ENCODE measurements at regions not wholly inside any gene's neighbourhood (a gene's known extent, or its start where the extent isn't known, plus 50 kb on each side); places are given as distances from the start of the nearest gene placed in this dataset.

DNA sequence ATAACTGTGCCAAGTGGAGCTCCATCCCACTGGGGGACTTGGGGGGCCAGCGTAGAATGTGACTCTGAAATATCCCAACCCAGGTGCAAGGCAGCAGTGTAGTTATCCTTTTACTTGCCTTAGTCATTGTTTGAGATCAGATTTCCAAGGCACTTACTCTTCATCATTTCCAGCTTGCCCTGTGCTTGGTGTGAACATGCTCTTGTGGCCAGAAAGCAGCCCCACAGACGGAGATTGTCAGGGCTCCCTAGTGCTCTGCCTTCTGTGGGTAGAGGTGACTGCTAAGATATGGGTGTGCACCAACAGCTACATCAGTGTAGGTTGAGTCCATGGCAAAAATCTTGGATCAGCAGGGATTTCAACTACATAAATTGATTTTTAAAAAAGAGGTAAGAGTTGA is 2010.0 kb upstream of the PIK3C3 start:
- no peaks in the 10 kb centered on the region for H3K9me3 ChIP-seq (ENCODE audit: control insufficient read depth in 2 of 2, insufficient read depth in 1 of 2, low read depth in 1 of 2, low read length in 1 of 2)
- H3K4me3 ChIP-seq (ENCODE audit: low read depth in 1 of 2, low read length in 2 of 2): no peak overlapping the region
- WGBS, 2 donors: 76 to 78% methylated on average over 2 of the region's 2 CpGs
- H3K27me3 ChIP-seq (ENCODE audit: control insufficient read depth in 1 of 2, insufficient read depth in 2 of 2, low read length in 2 of 2): no peaks in the 10 kb centered on the region
- no peak overlapping the region for H3K27ac ChIP-seq (ENCODE audit: low read depth in 2 of 2, low read length in 1 of 2)
- H3K4me1 ChIP-seq (ENCODE audit: control insufficient read depth in 2 of 2, insufficient read depth in 2 of 2, low read length in 1 of 2): peaks cover 0 to 2% of the 10 kb centered on the region in 2 donors
- no peaks in the 10 kb centered on the region for H3K36me3 ChIP-seq (ENCODE audit: control insufficient read depth in 2 of 2, insufficient read depth in 2 of 2, low read length in 1 of 2)

DNA sequence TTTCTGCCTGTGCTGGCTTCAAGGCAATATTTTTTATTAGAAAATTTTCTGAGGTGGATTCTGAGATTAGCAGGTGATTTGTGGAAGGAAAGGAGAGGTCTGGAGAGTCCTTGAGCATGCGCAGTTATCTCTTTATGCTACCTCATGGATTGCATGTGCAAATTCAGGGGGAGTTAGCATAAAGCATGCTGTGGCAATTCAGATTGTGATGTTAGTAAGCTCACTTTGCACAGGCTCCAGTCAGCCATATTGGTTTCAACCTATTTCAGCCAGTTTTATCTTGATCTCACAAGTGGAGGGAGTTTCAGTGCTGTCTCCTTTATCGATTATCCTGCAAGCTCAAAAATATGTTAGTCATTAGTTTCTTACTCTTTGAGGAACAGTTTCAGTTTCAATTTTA is 2012.3 kb upstream of the PIK3C3 start:
- Histone ChIP-seq H3K4me1 (ENCODE audit: control insufficient read depth in 2 of 2, insufficient read depth in 2 of 2, low read length in 1 of 2) (peaks cover 0 to 2% of the 10 kb centered on the region in 2 donors), H3K36me3 (ENCODE audit: control insufficient read depth in 2 of 2, insufficient read depth in 2 of 2, low read length in 1 of 2) (no peaks in the 10 kb centered on the region), H3K27me3 (ENCODE audit: control insufficient read depth in 1 of 2, insufficient read depth in 2 of 2, low read length in 2 of 2) (no peaks in the 10 kb centered on the region), H3K4me3 (ENCODE audit: low read depth in 1 of 2, low read length in 2 of 2) (no peak overlapping the region), H3K27ac (ENCODE audit: low read depth in 2 of 2, low read length in 1 of 2) (no peak overlapping the region), H3K9me3 (ENCODE audit: control insufficient read depth in 2 of 2, insufficient read depth in 1 of 2, low read depth in 1 of 2, low read length in 1 of 2) (no peaks in the 10 kb centered on the region)
- WGBS, 2 donors: 70 to 80% methylated on average over 2 of the region's 2 CpGs

DNA sequence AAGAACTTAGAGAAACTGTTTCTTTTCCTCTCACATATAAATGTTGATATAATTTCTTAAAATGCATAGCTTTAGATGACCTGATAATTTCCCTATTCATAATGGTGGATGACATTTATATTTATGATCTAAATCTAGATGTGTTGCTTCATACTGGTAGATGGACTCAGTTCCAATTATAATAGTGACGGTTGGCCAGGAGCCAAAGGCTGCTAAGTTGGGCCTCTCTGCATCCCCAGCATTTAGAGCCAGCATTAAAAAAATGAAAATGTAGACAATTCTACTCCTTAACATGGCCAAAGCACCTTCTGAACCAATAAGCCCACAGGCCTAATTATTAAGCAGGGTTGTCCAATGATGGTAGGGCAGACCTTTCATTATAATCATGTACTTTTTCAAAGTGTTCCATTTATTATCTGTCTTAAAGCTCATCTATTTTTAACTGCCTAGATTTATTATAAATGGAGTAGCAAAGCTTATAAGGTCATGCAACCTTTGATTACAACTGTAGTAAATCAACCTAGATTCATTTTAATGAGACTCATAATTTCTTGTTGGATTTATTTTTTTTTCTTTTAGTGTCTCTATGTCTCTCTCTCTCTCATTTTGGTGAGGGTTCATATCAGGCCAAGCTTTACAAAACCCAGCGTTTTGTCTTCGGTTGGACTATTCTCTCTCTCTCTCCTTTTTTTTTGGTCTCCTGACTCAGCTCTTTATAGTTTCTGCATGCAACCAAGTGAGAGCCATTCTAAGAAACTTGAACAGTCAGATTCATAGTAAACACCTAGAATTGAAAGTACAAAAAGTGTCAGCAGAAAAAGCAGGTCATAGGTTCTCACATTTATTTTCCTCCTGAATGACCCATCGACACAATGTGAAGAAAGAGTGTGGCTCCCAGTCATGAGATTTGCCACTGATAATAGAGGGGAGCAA is 2016.1 kb upstream of the PIK3C3 start:
- H3K9me3 ChIP-seq (ENCODE audit: control insufficient read depth in 2 of 2, insufficient read depth in 1 of 2, low read depth in 1 of 2, low read length in 1 of 2): no peaks in the 10 kb centered on the region
- no peaks in the 10 kb centered on the region for H3K27me3 ChIP-seq (ENCODE audit: control insufficient read depth in 1 of 2, insufficient read depth in 2 of 2, low read length in 2 of 2)
- WGBS, 2 donors: 74 to 79% methylated on average over 4 of the region's 4 CpGs
- no peak overlapping the region for H3K4me3 ChIP-seq (ENCODE audit: low read depth in 1 of 2, low read length in 2 of 2)
- no peaks in the 10 kb centered on the region for H3K4me1 ChIP-seq (ENCODE audit: control insufficient read depth in 2 of 2, insufficient read depth in 2 of 2, low read length in 1 of 2)
- no peaks in the 10 kb centered on the region for H3K36me3 ChIP-seq (ENCODE audit: control insufficient read depth in 2 of 2, insufficient read depth in 2 of 2, low read length in 1 of 2)
- H3K27ac ChIP-seq (ENCODE audit: low read depth in 2 of 2, low read length in 1 of 2): no peak overlapping the region

DNA sequence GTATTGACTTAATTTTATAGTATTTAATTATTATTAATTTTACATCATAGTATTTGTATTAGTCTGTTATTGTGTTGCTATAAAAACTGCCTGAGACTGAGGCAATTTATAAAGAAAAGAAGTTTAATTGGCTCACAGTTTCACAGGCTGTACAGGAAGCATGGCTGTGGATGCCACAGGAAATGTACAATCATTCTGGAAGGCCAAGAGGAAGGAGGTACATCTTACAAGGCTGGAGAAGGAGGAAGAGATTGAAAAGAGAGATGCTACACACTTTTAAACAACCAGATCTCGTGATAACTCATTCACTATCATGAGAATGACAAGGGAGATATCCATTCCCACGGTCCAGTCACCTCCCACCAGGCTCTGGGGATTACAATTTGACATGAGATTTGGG is 2019.4 kb upstream of the PIK3C3 start:
- no peak overlapping the region for H3K27ac ChIP-seq (ENCODE audit: low read depth in 2 of 2, low read length in 1 of 2)
- H3K4me1 ChIP-seq (ENCODE audit: control insufficient read depth in 2 of 2, insufficient read depth in 2 of 2, low read length in 1 of 2): no peaks in the 10 kb centered on the region
- H3K36me3 ChIP-seq (ENCODE audit: control insufficient read depth in 2 of 2, insufficient read depth in 2 of 2, low read length in 1 of 2): no peaks in the 10 kb centered on the region
- no peak overlapping the region for H3K4me3 ChIP-seq (ENCODE audit: low read depth in 1 of 2, low read length in 2 of 2)
- 41 to 52% methylated on average over 2 of the region's 2 CpGs for WGBS, 2 donors
- H3K9me3 ChIP-seq (ENCODE audit: control insufficient read depth in 2 of 2, insufficient read depth in 1 of 2, low read depth in 1 of 2, low read length in 1 of 2): no peaks in the 10 kb centered on the region
- H3K27me3 ChIP-seq (ENCODE audit: control insufficient read depth in 1 of 2, insufficient read depth in 2 of 2, low read length in 2 of 2): no peaks in the 10 kb centered on the region

DNA sequence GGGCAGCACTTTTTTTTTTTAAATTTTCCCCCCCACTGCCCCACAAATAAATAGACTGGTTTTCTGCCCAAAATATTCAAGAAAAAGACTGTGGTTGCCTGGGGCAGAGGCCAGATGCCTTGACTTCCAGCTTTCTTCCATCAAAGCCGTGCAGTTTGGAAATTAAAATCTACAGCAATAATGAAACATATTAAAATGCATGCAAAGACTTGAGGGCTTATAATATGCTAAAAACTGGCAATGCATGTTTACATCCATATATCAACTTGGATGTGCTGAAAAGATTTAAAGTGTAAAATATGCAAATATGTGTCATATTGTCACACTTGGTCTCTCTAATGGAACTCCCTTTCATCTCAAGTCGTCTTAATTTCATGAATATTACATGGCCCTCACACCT is 2036.2 kb upstream of the PIK3C3 start:
- no peaks in the 10 kb centered on the region for H3K9me3 ChIP-seq (ENCODE audit: control insufficient read depth in 2 of 2, insufficient read depth in 1 of 2, low read depth in 1 of 2, low read length in 1 of 2)
- no peak overlapping the region for H3K4me3 ChIP-seq (ENCODE audit: low read depth in 1 of 2, low read length in 2 of 2)
- 71 to 73% methylated on average over 2 of the region's 2 CpGs for WGBS, 2 donors
- H3K36me3 ChIP-seq (ENCODE audit: control insufficient read depth in 2 of 2, insufficient read depth in 2 of 2, low read length in 1 of 2): no peaks in the 10 kb centered on the region
- no peak overlapping the region for H3K27ac ChIP-seq (ENCODE audit: low read depth in 2 of 2, low read length in 1 of 2)
- no peaks in the 10 kb centered on the region for H3K27me3 ChIP-seq (ENCODE audit: control insufficient read depth in 1 of 2, insufficient read depth in 2 of 2, low read length in 2 of 2)
- H3K4me1 ChIP-seq (ENCODE audit: control insufficient read depth in 2 of 2, insufficient read depth in 2 of 2, low read length in 1 of 2): no peaks in the 10 kb centered on the region

DNA sequence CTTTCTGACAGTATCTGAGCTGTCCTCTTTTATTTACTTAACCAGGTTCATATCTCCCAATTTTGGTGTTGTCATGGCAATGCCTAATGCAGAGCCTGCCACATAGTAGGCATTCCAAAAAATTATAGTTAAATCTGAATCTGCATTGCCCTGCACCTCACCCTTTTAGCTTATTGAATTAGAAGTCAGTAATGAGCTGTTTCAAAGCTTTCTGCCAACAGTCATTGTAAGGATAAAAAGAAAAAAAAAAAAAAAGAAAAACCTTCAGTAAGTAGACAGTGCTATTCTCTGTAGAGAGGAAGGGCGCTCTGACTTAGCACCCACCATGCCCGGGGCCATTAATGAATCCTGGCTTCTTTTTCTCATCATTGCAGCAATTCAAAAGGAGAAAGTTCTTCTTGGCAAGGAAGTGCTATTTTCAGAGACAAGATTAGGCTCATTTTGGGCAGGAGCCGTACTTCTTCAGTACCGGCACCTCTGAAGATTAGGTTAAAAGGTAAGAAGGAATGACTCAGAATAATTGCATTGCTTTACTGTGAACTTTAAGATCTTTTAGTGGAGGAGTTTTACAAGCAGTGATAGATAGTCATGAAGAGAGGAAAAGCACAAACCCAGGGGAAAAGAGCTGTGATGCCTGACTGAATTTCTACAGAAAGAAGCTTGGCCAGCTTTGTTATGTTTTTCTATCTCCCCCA is 2041.2 kb upstream of the PIK3C3 start:
- H3K4me3 ChIP-seq (ENCODE audit: low read depth in 1 of 2, low read length in 2 of 2): no peak overlapping the region
- no peaks in the 10 kb centered on the region for H3K27me3 ChIP-seq (ENCODE audit: control insufficient read depth in 1 of 2, insufficient read depth in 2 of 2, low read length in 2 of 2)
- peaks cover 4 to 5% of the 10 kb centered on the region in 2 donors for H3K9me3 ChIP-seq (ENCODE audit: control insufficient read depth in 2 of 2, insufficient read depth in 1 of 2, low read depth in 1 of 2, low read length in 1 of 2)
- 49 to 62% methylated on average over 4 of the region's 4 CpGs for WGBS, 2 donors
- H3K4me1 ChIP-seq (ENCODE audit: control insufficient read depth in 2 of 2, insufficient read depth in 2 of 2, low read length in 1 of 2): peaks cover 0 to 1% of the 10 kb centered on the region in 2 donors
- no peaks in the 10 kb centered on the region for H3K36me3 ChIP-seq (ENCODE audit: control insufficient read depth in 2 of 2, insufficient read depth in 2 of 2, low read length in 1 of 2)
- H3K27ac ChIP-seq (ENCODE audit: low read depth in 2 of 2, low read length in 1 of 2): no peak overlapping the region

DNA sequence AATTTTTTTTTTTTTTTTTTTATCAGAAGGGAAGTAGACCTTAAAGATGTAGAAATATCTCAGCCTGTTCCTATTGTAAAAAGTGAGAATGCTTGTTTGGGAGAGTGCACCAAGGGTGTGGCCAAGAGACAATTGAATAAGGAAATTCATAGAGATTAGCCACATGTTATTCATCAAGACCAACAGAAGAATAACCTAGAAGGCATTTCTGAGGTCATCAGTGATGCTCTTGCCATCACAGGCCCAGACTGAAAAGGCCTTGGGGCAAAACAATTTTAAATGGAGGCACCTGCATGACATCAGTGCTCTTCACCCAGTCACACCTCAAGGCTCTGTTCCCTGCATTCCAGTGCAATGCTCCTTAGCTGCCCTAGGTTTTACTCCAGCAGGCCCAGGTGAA is 2043.3 kb upstream of the PIK3C3 start:
- Histone ChIP-seq H3K4me1 (ENCODE audit: control insufficient read depth in 2 of 2, insufficient read depth in 2 of 2, low read length in 1 of 2) (peaks cover 0 to 1% of the 10 kb centered on the region in 2 donors), H3K9me3 (ENCODE audit: control insufficient read depth in 2 of 2, insufficient read depth in 1 of 2, low read depth in 1 of 2, low read length in 1 of 2) (peaks cover 4 to 5% of the 10 kb centered on the region in 2 donors), H3K4me3 (ENCODE audit: low read depth in 1 of 2, low read length in 2 of 2) (no peak overlapping the region), H3K27me3 (ENCODE audit: control insufficient read depth in 1 of 2, insufficient read depth in 2 of 2, low read length in 2 of 2) (no peaks in the 10 kb centered on the region), H3K36me3 (ENCODE audit: control insufficient read depth in 2 of 2, insufficient read depth in 2 of 2, low read length in 1 of 2) (no peaks in the 10 kb centered on the region), H3K27ac (ENCODE audit: low read depth in 2 of 2, low read length in 1 of 2) (no peak overlapping the region)

DNA sequence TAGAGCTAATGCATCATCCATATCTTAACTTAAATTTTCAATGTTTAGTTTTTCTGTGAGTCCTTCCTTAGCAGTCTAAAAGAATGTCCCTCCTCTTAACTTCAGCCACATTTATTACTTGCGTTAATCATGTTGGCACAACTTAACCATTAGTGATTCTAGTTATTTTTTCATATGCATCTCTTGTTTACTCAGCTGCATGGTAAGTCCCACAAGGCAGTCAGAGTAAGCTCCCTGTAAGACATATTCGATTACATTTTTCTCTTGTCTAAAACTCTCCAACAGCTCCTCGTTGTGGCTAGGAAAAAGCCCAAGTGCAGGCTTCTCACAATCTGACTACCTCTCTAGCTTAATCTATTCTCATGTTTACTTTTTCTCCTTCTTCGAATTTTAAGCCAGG is 2045.3 kb upstream of the PIK3C3 start:
- no peak overlapping the region for H3K27ac ChIP-seq (ENCODE audit: low read depth in 2 of 2, low read length in 1 of 2)
- peaks cover 0 to 1% of the 10 kb centered on the region in 2 donors for H3K4me1 ChIP-seq (ENCODE audit: control insufficient read depth in 2 of 2, insufficient read depth in 2 of 2, low read length in 1 of 2)
- H3K9me3 ChIP-seq (ENCODE audit: control insufficient read depth in 2 of 2, insufficient read depth in 1 of 2, low read depth in 1 of 2, low read length in 1 of 2): peaks cover 4 to 5% of the 10 kb centered on the region in 2 donors
- H3K27me3 ChIP-seq (ENCODE audit: control insufficient read depth in 1 of 2, insufficient read depth in 2 of 2, low read length in 2 of 2): no peaks in the 10 kb centered on the region
- no peak overlapping the region for H3K4me3 ChIP-seq (ENCODE audit: low read depth in 1 of 2, low read length in 2 of 2)
- H3K36me3 ChIP-seq (ENCODE audit: control insufficient read depth in 2 of 2, insufficient read depth in 2 of 2, low read length in 1 of 2): no peaks in the 10 kb centered on the region
- WGBS, 2 donors: 25 to 36% methylated on average over 4 of the region's 4 CpGs

DNA sequence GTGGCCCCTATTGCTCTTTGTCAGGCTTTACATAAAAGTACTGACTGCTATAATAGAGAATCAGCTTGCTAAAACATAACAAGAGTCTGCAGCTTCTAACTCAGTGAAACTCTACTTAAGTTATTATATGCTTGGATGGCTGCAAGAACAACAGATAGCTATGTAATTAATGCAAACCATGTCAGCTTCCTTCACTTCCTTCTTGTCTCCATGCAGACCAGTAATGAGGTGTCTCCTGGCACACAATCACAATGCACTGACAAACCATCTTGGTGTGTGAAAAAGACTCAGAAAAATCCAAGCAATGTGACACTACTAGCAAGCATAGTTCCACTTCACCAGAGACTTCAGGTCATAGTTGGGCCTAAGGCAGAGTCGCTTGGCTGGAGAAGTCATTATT is 2068.9 kb upstream of the PIK3C3 start:
- H3K27ac ChIP-seq (ENCODE audit: low read depth in 2 of 2, low read length in 1 of 2): no peak overlapping the region
- H3K9me3 ChIP-seq (ENCODE audit: control insufficient read depth in 2 of 2, insufficient read depth in 1 of 2, low read depth in 1 of 2, low read length in 1 of 2): no peaks in the 10 kb centered on the region
- no peaks in the 10 kb centered on the region for H3K36me3 ChIP-seq (ENCODE audit: control insufficient read depth in 2 of 2, insufficient read depth in 2 of 2, low read length in 1 of 2)
- WGBS, 2 donors: 83 to 96% methylated on average over 1 of the region's 1 CpG
- H3K4me1 ChIP-seq (ENCODE audit: control insufficient read depth in 2 of 2, insufficient read depth in 2 of 2, low read length in 1 of 2): no peaks in the 10 kb centered on the region
- H3K27me3 ChIP-seq (ENCODE audit: control insufficient read depth in 1 of 2, insufficient read depth in 2 of 2, low read length in 2 of 2): no peaks in the 10 kb centered on the region
- no peak overlapping the region for H3K4me3 ChIP-seq (ENCODE audit: low read depth in 1 of 2, low read length in 2 of 2)

Measured in esophagus (tissue), 2 donors.